Sciatic nerve (tissue), 2 donors: ENCODE measurements at regions not wholly inside any gene's neighbourhood (a gene's known extent, or its start where the extent isn't known, plus 50 kb on each side); places are given as distances from the start of the nearest gene placed in this dataset.

Experiments used
- ATAC-seq: fragments of 200-7000 bp; cut with Tn5 transposase; one replicate; pipeline ENCODE4 v1.9.1; 2020; ENCODE audit warnings: mild to moderate bottlenecking, moderate library complexity
- DNase-seq: peaks from one replicate; pipeline ENCODE4 v3.0.0-alpha.2; 2020; ENCODE audit warnings: low spot score
- intact Hi-C: fragments of 100-400 bp; cut with DNase I; formaldehyde crosslinking; loops from one replicate; pipeline ENCODE4 v1.14.2; 2022
- donor health status: DM: no; HTN: no; CAD: no.
- donor health status: DM: no; HTN: no; CAD: no.

DNA sequence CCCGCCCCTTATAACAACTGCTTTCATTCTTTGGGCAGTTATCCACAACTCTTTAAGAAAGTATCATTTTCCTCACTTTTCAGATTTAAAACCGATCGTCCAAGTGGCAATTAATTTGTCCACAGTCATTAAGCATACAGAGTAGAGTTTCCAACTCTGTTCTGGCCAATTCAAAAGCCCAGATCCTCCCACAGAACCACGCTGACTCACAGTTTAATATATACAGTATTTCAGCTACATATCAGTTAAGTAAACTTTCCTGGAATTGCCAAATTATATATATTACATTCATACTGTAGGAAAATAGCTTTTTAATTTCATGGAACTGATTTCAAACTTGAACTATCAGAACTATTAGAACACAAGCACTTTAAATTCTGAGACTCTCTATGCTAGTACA is 163.8 kb upstream of the ESRRG start:
- no peak for DNase-seq
- ATAC-seq = no peak

DNA sequence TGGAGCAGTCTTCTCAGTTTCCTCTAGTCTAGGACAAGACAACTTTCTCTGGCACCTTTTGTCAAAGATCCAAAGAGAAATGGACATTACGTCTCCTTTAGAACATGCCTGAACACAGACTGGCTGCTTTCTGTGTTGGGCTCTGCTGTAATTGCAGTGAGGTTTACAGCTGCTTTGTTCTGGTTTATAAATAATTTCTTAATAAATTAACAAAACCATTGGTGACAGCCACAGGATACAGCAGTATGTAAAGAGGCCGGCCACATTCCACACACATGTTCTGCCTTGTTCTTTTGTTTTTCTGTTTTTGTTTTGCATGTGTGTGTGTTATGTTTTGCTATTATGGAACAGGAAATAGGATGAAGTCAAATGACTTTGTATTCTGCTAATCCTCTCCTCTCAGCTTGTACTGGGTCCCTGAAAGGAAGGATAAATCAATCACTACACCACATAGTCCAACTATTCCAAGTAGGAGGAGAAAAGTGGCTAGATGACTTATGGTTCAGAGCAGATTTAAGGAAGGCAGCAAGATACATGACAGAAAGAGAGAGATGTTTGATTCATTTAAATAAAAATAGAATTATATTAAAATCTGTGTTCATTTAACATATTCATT is 161.5 kb upstream of the ESRRG start:
- DNase-seq (no peak), ATAC-seq (no peak)
- intact Hi-C loops = no loop called here

More for the DNA sequence above, 163.8 kb upstream of the ESRRG start:
- intact Hi-C loops = no loop called here

DNA sequence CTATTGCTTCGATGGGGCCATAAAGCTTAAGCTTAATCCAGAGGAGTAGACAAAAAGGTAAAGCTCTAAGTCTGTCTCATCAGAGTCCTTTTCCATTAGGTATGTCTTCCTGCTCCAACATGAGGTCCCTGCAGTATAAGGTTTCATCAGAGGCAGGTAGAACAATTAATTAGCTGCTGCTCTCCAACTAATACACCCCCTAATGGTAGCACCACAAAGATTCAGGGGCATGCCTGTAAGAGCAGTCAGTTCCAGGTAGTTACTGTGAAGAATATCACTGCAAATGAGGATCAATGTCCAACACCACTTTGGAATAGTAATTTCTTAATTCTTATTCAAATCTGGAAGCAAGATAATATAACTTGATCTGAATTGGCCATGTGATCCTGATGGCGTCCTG is 160.3 kb upstream of the ESRRG start:
- intact Hi-C loops = no loop called here
- DNase-seq (no peak), ATAC-seq (no peak)

DNA sequence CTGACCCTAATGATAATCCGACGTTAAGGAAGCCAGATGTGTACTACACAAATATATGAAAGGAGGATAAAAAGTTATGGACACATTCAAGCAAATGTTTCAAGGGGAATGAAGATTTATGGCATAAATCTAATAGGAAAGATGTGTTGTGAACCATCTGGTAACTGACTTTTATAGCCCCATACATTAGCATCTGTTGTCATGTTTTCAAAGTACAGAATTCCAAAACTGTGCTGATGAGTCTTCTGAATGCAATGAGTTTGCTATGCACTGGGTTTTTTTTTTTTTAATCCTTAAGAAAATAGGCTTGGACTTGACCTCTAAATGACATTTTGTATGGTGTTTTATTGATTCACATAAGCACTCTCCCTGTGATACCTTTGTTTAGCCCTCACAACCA is 158.5 kb upstream of the ESRRG start:
- DNase-seq = no peak
- intact Hi-C loops = no loop called here
- ATAC-seq = no peak

DNA sequence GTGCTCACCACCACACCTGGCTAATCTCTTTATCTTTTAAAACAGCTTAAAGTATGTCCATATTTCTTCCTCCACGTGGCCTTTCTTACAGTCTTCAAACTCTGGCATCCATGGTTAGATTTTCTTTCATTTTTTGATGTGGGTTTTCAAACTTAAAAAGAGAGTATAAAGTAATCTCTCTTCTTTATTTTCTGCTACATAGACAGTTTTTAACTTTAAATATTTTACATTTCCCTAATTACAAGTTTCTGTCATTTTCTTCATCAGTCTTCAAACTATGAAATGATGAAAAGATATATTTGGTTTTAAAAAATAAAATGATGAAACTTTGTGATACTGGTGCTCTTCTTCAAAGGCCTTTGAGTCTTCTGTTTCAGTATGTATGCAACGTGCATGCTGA is 143.5 kb upstream of the ESRRG start:
- intact Hi-C loops = no loop called here
- ATAC-seq (no peak), DNase-seq (no peak)

DNA sequence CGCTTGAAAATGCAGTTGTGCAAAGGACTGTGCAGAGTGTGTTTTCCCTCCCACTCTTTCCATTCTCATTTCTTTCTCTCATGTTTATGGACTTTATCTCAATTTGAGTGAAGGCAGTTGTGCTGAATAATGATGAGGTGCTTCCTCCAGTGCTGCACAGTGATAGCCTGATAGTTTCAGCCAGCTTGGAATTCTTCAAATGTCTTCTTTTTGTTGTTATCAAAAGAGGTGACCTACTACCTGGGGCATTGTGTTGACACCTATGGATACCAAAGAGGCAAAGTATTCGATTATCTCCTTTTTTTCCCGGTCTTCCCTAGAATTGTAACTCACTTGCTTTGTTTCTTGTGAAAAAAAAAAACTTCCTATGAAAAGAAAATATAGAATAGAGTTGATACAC is 132.6 kb upstream of the ESRRG start:
- DNase-seq (no peak), ATAC-seq (no peak)
- intact Hi-C loops = no loop called here

DNA sequence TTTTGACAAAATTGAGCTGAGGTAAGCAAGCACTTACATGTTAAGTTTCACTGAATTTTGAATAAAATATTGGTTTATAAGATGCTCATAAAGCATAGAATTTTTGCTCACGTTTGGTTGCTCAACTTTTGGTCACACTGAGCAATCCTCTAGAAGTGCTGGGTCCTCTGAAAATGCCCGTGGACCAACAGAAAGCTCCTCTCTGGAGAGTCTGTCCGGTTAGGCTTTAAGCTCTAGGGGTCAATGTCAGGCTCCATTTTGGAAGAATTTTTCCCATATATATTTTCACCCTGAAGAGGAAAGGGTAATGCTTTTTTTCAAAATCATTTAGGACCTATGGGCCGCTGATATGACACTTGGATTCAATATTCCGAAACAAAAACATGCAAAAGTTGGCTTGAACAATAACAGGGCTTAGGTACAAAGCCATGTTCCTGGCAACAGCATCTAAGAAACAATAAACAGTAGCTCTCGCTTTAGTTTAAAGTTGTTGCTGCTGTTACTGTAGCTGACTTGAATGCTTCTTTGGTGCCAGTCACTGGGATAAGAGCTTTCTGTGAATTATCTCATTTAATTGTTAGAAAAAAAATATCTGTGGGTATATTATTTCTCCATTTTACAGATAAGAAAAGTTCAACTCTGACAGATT is 131.7 kb upstream of the ESRRG start:
- DNase-seq (no peak), ATAC-seq (no peak)
- intact Hi-C loops = no loop called here

DNA sequence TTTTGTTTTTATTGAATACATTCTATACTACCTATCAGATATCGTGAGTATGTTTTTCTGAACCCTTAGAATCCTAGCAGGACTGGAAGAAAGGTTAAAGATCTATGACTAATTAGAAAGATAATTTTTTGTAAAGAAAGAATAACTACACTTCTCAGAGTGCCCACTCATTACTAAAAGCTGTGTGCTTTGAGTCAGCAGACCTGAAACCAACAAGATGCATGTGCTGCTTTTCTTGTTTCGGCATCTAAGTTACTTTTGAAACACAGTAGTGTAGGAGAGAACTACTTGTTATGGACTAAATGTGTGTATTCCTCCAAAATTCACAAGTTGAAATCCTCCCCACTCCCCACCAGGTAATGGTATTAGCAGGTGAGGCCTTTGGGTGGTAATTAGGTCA is 127.8 kb upstream of the ESRRG start:
- intact Hi-C loops = no loop called here
- ATAC-seq (no peak), DNase-seq (no peak)

DNA sequence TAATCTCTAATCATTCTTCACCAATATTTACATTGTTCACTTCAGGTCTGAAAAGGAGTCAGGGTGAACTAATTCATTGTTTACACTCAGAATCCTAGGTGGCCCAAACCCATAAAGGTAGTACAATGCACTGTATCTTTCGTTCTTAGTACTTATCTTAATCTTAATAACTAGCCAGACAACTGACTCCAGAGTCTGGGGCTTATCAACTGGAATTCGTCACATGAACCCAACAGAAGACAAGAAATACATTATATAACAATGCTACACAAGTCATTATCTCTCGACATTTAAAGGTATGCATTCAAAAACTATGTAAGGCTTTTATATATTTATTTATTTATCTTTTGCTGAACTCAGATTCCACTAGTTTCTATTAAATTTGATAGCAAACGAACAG is 125.9 kb upstream of the ESRRG start:
- ATAC-seq (no peak), DNase-seq (no peak)
- intact Hi-C loops = no loop called here

DNA sequence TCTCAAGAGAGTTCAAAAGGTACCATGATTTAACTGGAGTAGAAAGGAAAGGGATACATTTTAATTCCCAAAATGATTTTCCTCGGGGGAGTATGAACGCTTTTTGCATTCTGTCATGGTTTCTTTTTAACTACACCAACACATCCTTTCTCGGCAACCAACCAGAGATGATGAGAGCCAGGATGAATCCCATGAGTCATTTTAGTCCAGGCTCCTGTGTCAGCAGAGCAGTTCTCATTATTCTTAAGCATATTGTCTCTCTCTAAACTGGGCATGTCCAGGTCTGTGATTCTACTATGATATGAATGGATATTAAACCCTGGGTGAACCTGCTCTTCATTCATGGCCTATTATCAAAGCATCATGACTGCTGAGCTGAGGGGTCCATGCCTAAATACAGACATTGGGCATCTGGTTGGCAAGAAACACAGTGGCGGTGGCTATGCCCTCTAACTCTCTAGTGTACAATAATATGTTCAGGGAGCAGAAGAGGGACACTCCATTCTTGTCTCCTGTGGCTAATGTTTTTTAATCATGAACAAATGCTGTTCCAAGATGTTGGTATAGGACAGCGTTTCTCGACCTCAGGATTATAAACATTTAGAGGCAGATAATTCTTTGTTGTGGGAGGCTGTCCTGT is 124.3 kb upstream of the ESRRG start:
- DNase-seq (no peak), ATAC-seq (no peak)
- intact Hi-C loops = no loop called here

DNA sequence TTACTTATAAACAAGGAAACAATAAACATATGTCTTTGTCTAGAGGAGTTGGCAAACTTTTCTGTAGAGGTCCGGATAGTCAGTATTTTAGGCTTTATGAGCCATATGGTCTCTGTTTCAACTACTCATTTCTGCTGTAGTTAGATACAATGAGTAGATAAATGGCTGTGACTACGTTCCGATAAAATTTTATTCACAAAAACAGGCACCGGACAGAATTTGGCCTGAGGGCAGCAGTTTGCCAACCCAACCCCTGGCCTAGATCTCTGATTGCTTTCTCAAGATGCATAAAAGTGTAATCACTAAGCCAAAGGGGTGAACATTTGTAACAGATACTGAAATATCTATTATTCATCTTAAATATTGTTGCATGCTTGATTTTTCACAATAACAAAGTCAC is 123.1 kb upstream of the ESRRG start:
- intact Hi-C loops = no loop called here
- DNase-seq = no peak
- no peak for ATAC-seq

DNA sequence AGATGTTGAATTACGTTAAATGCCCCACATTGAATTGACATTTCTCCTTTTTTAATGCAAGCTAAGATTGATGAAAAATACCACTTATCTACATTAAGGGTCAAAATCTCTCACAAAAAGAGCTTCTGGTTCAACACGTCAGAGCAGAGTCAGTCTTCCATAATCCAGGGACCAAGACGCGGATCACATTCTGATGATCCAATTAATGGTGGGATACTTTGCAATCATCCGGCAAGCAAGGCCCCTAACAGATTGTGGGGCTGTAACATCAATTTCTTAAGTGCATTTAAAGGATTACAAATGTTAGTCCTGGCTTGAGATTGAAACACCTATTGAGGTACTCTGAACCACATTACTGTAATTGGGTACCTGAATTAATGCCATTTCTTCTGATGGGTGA is 120.2 kb upstream of the ESRRG start:
- intact Hi-C loops = no loop called here
- DNase-seq (no peak), ATAC-seq (no peak)

DNA sequence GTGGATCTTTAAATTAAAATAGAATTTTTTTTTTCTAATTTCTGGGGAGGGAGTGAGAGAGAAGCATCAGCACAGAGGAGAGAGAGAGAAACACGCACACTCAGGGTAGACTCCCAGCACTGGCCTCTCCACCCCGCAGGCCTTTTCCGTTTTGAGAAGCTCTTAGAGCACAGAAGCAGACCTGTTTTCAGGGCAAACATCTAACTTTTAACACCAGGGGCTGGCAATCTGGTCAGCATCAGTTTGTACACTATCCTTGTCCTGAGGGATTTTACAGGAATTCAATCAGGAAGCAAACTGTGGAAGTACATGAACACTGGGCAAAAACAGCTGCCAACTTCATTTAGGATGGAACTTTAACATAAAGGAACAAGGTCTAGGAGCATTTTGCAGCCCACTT is 117.9 kb upstream of the ESRRG start:
- no peak for DNase-seq
- ATAC-seq = no peak
- intact Hi-C loops = no loop called here

DNA sequence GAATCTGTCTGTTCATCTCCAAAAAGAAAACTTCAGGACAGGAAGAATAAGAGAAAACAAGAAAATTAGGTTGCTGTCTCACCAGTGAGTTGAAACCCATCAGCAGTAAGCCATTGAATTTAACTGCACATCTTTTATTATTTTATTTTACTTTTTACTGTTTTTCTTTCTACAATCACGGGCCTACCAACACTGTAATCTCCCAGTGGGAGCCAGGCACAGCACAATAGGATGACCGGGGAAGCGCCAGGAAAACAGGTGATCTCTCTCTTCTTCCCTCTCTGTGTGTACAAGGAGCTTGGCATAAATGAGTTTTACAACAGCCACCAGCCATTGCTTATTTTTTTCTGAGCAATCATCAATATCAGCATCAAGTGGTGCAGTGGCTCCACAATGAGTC is 113.1 kb upstream of the ESRRG start:
- DNase-seq (no peak), ATAC-seq (no peak)
- intact Hi-C loops = no loop called here

DNA sequence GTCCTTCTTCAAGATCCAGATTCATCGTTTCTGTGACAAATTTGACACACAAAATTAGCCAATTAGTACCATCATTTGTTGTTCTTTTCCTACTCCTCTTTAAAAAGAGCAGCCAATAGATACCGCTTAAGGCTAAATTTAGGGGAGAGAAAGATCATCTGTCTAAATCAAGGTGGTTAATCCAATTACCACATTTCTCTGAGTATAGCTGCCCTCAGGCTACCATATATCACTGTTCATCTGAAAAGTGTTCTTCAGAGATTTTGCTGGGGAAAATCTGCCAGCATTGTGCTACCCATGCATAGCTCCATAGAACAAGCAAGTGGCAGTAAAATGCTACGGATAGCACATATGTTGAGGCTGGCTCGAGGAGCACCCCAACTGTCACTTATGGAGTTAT is 110.3 kb upstream of the ESRRG start:
- ATAC-seq = no peak
- intact Hi-C loops = no loop called here
- no peak for DNase-seq

DNA sequence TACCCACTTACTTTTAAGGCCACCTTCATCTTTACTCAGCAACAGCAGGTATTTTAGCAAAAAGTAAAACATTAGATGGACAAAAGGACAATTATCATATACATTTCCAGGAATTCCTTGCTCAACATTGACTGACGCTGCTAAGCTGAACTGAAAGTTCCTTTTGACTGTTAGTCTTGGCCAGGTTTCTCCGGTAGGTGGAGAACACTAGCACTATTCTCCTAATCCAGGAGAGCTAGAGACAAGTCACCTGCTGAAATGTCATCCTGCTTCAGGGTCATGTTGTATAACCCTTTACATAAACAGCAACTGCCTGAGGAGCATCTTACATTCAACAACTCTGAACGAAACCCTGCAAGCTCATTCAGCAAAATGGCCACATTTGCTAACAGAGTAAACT is 109.0 kb upstream of the ESRRG start:
- DNase-seq = no peak
- ATAC-seq = no peak
- intact Hi-C loops = no loop called here

DNA sequence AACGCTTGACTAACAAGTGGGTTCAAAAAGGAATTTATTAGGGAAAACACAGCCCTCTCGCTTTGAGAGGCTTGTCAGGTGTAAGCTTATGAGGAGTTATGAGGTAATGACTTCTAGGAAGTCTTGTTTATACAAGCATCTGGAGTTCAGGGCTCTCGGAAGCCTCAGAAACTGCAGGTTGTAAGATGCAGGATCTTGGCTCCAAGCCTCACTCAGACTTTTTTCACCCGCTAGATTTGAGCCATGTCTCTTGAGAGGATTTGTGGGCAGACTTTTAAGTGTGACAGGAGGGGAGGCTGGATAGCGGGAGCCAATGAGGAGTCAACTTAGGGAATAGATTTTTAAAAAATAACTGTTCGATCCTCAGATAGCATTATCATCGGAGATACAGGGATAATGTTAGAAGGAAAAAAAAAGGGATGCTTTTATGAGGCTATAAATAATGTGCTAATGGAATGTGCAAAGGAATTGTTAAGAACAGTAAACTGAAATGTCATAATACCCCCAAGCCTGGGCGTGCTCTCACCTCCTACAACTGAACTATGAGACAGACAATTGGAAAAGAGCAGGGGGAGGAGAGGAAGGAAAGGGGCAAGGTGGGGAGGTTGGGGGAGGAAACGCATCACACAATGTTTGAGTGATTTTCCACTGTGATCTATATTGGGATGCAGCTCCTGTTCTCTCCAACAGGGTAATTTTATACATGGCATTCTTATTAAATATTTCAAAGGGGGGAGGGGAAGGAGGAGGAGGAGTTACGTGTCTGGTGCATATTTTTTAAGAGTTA is 107.4 kb upstream of the ESRRG start:
- ATAC-seq = no peak
- intact Hi-C loops = no loop called here
- no peak for DNase-seq

DNA sequence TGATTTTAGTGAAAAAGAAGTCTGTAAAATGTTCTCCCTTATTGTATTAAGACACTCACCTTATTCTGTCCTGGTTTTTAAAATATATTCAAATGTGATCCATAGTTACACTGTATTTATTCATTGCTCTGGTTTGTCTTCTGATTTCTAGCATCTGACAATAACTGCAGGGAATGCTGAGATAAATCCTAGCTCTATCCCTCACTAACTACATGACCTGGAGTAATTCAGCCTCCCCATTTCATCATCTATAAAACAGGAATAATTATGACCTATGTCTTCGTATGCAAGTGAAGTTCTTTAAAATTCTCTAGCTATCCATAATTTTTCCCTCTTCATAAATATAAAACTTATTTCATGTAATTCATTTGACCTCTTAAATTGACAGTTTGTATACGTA is 104.0 kb upstream of the ESRRG start:
- intact Hi-C loops = no loop called here
- ATAC-seq = no peak
- DNase-seq = no peak

DNA sequence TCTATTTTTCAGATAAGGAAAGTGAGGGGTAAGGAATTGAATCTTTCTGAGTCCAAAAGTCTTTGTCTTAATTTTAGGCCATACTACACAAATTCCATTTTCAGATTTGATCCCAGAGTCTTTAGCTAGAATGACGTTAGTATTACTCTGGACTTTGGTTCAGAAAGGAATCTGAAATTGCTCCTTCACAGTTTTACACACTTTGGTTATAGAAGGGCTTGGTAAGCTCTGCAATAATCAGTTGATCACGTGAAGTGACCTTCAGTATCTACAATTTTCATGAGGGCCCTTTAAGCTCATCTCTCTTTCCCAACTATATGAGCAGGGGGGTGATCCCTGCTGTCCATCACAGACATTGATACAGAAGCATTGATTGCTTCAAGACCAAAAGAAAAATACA is 103.4 kb upstream of the ESRRG start:
- no peak for ATAC-seq
- DNase-seq = no peak
- intact Hi-C loops = no loop called here

DNA sequence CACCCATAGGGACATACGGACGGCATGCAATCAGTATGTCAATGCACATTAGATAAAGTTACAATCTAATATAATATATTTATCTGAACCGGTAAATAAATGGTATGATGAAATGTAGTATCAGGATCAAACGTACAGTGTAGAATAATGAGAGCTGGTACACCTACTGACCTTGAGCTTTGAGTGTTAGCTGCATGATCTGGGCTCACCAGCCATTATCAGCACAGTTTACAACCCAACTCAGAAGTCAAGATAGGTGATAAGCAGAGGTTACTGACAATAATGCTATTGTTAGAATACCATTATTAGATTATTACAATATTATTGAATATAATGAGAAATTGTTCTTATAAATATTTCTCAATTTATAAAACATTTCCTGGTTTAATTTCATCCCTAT is 103.0 kb upstream of the ESRRG start:
- intact Hi-C loops = no loop called here
- DNase-seq = no peak
- ATAC-seq = no peak
